A204.1 (cell line): ENCODE measurements at regions not wholly inside any gene's neighbourhood (a gene's known extent, or its start where the extent isn't known, plus 50 kb on each side); places are given as distances from the start of the nearest gene placed in this dataset.

Source experiments
- FAIRE-seq: peaks from 2 replicates; lab custom pipeline; 2012; peaks lifted over from hg19 to GRCh38; lab: Jason Lieb, UNC

GRCh38 chr14:98412431-98412830, 859.6 kb downstream of the BCL11B start:
- no peak for FAIRE-seq

- FAIRE-seq, result no peak
These were observed 856.2 kb downstream of the BCL11B start for GRCh38 chr14:98415766-98416165.

DNA sequence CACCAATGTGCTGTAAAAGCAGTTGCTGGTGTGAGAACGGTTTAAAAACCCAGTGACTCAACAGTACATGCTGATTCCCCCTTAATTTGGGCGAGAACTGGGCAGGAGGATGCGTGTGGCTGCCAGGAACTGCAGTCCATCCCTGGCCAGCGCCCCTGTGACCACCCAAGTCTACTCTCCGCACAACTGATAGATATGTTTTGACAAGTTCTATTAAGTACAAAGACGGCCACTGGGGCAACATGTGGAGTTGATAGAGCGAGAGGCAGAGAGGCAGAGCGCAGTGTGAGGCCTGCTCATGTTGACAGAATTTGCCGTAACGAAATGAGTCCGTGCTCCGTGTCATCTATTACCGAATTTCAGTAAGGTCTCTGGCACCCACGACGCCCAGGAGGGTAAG, 855.0 kb downstream of the BCL11B start:
- no peak for FAIRE-seq

- FAIRE-seq, result peak; percentile 9
These were observed 843.5 kb downstream of the BCL11B start for GRCh38 chr14:98428483-98428994.

DNA sequence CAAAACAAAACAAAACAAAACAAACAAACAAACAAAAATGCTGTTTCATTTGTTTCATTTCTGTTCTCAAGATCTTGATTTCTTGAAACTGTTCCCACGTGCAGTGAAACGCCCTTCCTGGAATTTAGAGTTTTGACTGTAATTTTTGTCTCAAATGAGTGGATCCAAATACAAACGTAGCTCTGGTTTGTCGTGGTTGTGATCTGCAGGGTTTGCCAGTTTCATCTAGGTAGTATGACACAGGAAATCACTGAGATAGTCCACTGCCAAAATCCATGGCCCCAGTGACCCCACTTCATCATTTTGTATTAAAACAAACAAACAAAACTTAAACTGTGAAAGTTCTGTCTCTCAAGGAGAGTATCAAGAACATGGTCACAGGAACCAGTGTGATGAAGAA, 838.6 kb downstream of the BCL11B start:
- FAIRE-seq, result no peak

DNA sequence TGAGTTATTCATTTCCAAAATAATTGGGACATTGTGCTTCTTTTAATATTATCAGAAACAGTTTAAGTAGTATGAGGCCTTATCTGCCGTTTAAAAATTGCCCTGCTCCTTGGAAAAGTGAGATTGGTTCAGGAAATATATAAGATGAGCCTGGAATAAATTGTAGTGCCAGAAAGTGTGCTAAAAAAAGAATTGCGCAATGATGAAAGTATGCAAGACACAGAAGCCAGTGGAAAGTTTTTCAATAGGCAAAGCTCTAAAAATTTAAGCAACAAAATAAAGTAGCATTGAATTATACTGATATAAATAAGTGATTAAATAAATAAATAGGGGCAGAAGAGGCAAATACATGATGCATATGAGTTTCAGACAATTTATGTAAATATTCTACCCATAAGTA, 834.9 kb downstream of the BCL11B start:
- FAIRE-seq, result no peak

DNA sequence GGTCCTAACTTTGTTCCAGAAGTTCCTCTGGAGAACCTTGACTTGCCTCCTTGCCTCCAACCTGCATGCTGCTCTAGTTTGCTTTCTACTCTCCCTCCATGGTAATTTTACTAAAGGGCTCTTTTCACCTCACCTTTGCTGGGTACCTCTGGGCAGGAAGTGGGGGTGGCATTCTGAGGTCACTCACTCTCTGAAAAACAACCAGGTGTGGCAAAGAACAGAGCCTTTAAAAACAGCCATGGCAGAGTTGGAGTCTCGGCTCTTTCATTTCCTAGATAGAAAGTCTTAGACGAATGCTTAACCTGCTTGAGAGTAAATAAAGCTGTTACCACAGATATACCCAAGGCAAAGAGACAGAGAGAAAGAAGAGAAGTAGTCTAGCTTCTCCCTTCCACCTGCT, 827.9 kb downstream of the BCL11B start:
- FAIRE-seq, result no peak

DNA sequence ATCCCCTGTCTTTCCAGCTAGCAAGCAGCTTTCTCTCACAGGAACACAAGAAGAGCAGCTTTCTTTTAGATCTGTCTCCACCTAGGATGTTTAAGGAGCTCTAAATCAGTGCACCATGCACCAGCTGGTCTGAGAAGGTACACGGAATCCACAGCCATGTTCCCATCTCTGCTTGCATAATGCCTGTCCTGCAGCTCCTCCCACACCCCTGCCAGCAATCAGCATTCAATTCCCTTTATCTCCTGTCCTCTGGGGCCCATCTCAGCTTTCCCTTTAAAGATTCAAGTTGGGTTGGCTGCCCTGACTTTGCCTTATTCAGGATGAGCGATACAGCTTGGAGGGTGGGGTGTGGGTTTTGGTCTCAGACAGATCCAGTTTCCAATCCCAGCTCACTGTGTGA, 826.3 kb downstream of the BCL11B start:
- FAIRE-seq, result no peak

DNA sequence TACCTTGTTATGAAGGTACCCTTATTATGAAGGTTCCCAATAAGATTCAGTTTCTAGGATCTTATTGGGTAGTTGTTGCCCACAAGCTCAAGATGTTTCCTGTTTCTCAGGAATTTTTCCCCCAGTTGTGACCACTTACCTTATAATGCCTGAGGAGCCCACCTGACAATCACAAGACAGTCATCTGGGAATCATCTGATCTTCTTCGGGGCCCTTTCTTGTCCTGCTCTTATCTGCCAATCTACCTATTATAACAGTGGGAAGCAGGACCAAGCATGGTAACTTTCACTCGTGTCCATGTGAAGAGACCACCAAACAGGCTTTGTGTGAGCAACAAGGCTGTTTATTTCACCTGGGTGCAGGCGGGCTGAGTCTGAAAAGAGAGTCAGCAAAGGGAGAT, 825.5 kb downstream of the BCL11B start:
- FAIRE-seq, result no peak

- no peak for FAIRE-seq
These were observed 815.8 kb downstream of the BCL11B start for GRCh38 chr14:98456231-98456630.

DNA sequence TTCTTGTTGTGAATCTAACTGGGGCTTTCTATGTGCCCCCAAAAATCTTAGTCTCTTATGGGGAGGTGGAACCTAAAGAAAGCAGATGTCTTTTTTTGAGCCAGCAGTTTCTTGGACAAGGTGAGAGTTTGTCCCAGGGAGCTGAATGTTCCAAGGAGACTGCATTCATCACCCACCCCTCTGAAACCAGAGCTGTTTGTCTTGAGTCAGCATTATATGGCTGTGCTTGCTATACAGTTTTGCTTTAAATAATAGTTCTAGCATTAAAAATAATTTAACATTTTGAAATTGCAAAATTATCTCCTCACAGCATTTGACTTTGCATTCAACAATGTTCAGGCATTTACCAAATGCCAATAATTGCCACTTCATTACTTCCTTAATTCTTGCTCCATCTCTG, 813.3 kb downstream of the BCL11B start:
- FAIRE-seq, result no peak

DNA sequence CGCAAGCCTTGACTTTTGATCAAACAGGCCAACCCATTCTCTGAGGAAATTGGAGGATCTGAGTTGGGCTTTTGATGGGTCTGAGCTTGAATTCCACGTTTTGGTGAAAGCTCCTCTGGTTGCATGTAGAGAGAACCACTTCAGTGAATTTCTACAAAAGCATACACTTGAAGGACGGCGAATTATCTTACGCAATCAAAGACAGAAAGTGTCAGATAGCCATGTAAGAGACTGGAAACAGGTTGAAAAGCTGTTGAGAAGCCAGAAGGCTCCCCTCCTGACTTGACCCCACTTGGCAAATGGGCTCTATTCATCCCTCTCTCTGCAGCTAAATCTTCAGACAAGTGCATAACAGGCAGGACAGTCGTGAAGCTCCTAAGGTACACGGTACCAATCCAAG, 809.1 kb downstream of the BCL11B start:
- no peak for FAIRE-seq

DNA sequence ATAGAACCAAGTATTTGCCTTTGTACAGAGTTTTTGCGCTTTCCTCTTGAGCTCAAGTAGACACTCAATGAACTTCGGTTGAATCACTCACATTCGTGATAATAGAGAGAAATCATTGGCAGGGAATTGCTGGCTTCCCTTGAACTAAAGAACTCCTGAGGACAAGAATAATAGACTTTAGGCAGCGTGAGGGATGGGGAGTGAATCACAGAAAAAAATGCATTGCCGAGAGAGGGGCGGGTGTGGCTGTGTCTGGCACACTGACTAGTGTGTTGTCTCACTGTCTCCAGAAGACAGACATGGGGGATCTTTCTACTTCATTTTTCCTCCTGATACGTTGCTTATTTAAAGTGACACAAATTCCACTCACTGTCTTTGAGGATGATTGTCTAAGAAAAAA, 805.2 kb downstream of the BCL11B start:
- no peak for FAIRE-seq

GRCh38 chr14:98470663-98471062, 801.3 kb downstream of the BCL11B start:
- no peak for FAIRE-seq

DNA sequence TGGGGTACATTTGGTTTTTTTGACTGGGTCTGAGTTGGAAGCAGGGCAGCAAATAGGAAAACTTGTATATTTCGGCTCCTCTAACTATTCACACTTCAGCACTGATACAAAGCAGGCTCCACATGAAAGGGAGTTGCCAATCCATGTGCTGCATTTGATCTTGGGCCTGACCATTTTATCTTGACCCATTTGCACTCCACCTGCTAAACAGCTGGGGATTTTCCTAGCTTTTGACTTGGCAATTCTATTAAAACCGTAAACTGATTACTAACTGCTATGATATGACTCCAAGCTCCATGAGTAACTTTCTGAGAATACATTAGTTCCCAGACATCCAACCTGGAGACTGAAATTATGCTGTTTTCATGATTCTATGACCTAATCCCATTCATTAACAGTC, 797.1 kb downstream of the BCL11B start:
- FAIRE-seq, result no peak

- no peak for FAIRE-seq
These were observed 794.1 kb downstream of the BCL11B start for GRCh38 chr14:98477935-98478334.

GRCh38 chr14:98489115-98489514, 782.9 kb downstream of the BCL11B start:
- FAIRE-seq, result no peak

DNA sequence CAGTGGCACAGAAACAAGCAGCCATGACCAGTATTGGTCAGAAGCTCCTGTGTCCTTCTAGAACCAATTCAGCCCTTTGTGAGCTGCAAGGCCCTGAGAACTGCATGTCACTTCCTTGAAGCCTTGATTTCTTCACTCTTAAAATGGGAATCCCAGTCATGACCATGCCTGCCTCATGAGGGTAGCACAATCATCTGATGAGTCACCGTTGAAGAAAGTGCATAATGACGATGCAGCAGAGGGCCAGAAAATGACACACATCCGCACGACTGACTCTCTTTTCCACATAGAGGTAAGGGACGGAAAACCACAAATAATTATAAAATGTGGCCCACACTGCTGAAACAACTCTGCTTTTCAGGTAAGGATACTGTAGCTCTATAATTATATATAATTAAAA, 777.4 kb downstream of the BCL11B start:
- FAIRE-seq, result no peak

- FAIRE-seq, result no peak
These were observed 773.7 kb downstream of the BCL11B start for GRCh38 chr14:98498019-98498885.

DNA sequence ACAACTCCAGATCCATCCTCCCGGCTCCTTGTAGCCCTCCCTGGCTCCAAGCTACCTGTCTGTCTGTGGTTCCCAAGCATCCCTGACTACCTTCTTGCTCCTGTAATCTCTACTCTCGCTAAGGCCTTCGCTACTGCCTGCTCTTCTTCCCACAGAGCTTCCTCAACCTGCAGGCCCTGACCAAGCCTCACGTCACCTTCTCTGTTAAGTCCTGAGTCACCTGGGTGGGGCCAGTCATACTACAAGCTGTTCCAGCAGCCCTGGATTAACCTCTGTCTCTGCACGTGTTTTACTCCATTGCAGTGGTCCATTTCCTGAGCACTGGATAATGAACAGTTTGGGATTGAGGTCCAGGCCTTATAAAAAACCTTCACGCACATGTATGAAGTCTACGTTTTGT, 770.7 kb downstream of the BCL11B start:
- no peak for FAIRE-seq

- no peak for FAIRE-seq
These were observed 770.2 kb downstream of the BCL11B start for GRCh38 chr14:98501836-98502235.

DNA sequence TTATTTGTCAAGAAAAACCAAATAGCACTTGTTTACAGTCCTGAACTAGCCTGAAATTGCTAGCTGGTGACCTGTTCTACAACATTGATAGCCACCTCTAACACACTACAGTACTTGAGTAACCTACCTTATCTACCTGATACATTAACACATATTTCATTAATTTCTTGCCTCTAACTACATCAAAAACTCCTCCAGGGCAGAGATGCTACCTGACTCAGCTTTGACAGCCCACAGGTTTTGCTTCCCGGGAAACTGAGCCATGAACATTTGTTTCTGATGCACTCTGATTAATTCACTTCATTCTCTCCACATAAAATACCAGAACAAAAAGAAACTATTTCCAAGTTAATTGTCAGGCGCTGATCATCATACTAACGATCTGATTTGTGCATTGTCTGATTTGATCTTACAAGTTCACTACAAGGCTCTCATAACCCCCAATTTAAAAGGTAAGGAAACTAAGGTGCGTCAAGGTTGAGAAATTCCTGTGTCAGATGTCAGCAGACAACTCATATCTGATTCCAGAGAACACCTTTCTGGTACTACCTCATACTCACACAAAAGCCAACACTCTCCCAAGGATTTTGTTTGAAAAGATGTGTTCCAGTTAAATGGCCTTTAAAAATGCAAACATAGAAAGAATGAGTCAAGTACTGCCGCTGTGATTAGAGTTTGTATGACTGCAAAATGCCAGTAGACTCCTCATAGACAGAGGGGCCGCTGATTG, 768.7 kb downstream of the BCL11B start:
- no peak for FAIRE-seq

GRCh38 chr14:98507264-98507663, 764.7 kb downstream of the BCL11B start:
- no peak for FAIRE-seq

- FAIRE-seq, result no peak
These were observed 761.6 kb downstream of the BCL11B start for GRCh38 chr14:98510392-98510791.
